ENCODE measurements at regions not wholly inside any gene's neighbourhood (a gene's known extent, or its start where the extent isn't known, plus 50 kb on each side); places are given as distances from the start of the nearest gene placed in this dataset.
A peak's percentile ranks its signal among the peaks of the same experiment; 100 is the strongest.

DNA sequence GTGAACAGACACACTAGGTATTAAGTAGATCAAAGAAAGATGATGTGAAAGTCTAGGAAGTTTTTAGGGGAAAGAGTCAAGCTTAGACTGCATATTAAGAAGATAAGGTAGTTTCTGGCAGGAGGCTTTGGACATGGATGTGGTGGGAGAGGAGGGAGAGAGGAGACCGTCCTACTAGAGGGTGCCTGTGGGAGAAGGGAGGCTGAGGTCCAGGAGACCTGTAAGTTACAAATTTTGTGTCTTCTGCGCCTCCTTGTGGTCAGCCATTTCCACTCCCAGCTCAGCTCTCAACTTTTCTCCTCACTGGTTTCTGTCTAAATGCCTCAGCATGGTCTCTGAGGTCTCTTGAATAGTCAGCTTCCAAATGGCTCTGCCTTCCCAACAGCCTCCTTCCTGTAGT is 193.5 kb downstream of the UNC5CL start:
- Histone ChIP-seq H3K4me1 (peaks cover 10% of the 10 kb centered on the region), H3K27me3 (ENCODE audit: low read depth) (peaks cover 54% of the 10 kb centered on the region), H3K9me3 (replicated peaks) (no peaks in the 10 kb centered on the region), H3K36me3 (no peaks in the 10 kb centered on the region), H3K4me3 (no peak overlapping the region), H3K27ac (replicated peaks) (no peak overlapping the region)
- intact Hi-C loops (cut with micrococcal nuclease): no loop called here
- DNase-seq: no peak
- TF ChIP-seq, protein P1, sequence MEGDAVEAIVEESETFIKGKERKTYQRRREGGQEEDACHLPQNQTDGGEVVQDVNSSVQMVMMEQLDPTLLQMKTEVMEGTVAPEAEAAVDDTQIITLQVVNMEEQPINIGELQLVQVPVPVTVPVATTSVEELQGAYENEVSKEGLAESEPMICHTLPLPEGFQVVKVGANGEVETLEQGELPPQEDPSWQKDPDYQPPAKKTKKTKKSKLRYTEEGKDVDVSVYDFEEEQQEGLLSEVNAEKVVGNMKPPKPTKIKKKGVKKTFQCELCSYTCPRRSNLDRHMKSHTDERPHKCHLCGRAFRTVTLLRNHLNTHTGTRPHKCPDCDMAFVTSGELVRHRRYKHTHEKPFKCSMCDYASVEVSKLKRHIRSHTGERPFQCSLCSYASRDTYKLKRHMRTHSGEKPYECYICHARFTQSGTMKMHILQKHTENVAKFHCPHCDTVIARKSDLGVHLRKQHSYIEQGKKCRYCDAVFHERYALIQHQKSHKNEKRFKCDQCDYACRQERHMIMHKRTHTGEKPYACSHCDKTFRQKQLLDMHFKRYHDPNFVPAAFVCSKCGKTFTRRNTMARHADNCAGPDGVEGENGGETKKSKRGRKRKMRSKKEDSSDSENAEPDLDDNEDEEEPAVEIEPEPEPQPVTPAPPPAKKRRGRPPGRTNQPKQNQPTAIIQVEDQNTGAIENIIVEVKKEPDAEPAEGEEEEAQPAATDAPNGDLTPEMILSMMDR (IDR thresholded peaks at IDR 0.05; ENCODE audit: borderline replicate concordance): peak; percentile 65

DNA sequence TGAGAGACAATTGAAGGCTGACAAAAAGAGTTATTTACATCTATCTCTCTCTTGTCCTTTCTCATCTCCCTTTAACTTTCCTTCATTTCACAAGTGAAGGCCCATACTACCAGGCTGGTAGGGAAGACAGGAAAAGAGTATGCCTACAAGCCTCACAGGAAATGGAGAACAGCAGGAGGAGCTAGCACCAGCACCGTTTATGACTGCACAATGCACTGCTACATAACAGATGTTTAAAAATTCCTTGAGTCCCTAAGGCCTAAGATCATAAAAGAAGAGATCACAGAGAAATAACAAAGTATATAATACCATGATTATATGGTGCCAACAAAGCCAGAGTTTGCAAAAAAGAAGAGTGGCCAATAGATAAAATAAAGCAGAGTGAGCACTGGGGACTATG is 194.8 kb downstream of the UNC5CL start:
- Histone ChIP-seq H3K4me3 (no peak overlapping the region), H3K4me1 (peaks cover 8% of the 10 kb centered on the region), H3K27ac (replicated peaks) (no peak overlapping the region), H3K9me3 (replicated peaks) (no peaks in the 10 kb centered on the region), H3K36me3 (no peaks in the 10 kb centered on the region), H3K27me3 (ENCODE audit: low read depth) (peaks cover 43% of the 10 kb centered on the region)
- DNase-seq: no peak
- intact Hi-C loops (cut with micrococcal nuclease): no loop called here
- TF ChIP-seq, protein P1 (IDR thresholded peaks at IDR 0.05; ENCODE audit: borderline replicate concordance): no peak

DNA sequence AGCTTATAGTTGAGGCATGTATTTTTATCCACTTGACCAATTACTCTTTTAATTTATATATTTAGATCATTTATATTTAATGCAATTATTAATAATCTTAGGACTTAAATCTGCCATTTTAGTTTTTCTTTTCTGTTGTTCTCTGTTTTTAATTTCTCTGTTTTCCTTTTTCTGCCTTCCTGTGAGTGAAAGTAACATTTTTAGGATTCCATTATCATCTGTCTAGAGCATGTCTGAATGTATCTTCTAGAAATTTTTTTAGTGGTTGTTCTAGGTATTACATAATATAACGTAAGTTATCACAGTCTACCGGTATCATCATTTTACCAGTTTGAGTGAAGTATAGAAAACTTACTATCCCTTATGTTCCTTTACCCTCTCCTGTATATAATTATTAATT is 197.3 kb downstream of the UNC5CL start:
- Histone ChIP-seq H3K27me3 (ENCODE audit: low read depth) (peaks cover 50% of the 10 kb centered on the region), H3K4me3 (no peak overlapping the region), H3K4me1 (no peaks in the 10 kb centered on the region), H3K9me3 (replicated peaks) (no peaks in the 10 kb centered on the region), H3K27ac (replicated peaks) (no peak overlapping the region), H3K36me3 (no peaks in the 10 kb centered on the region)
- intact Hi-C loops (cut with micrococcal nuclease): no loop called here
- no peak for DNase-seq
- TF ChIP-seq, protein P1 (IDR thresholded peaks at IDR 0.05; ENCODE audit: borderline replicate concordance): no peak

DNA sequence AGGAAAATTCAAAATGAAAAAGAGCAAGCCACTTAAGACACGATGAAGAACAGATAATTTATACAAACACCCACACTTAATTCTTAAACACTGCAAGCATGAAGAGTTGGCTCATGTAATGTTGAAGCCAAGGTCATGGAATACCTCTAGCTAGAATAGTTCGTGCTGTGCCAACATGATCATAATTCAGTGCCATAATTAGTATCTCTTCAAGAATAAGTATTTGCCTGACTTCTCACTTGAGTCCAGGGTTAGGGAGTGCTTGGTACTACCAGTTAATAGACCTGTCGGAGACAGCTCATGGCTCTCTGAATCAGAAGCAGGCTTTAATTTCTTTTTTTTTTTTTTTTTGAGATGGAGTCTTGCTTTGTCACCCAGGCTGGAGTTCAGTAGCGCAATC is 206.3 kb downstream of the UNC5CL start:
- Histone ChIP-seq H3K4me3 (no peak overlapping the region), H3K27me3 (ENCODE audit: low read depth) (peaks cover 42% of the 10 kb centered on the region), H3K27ac (replicated peaks) (no peak overlapping the region), H3K4me1 (no peaks in the 10 kb centered on the region), H3K9me3 (replicated peaks) (no peaks in the 10 kb centered on the region), H3K36me3 (no peaks in the 10 kb centered on the region)
- intact Hi-C loops (cut with micrococcal nuclease): no loop called here
- no peak for DNase-seq
- TF ChIP-seq, protein P1 (IDR thresholded peaks at IDR 0.05; ENCODE audit: borderline replicate concordance): no peak

DNA sequence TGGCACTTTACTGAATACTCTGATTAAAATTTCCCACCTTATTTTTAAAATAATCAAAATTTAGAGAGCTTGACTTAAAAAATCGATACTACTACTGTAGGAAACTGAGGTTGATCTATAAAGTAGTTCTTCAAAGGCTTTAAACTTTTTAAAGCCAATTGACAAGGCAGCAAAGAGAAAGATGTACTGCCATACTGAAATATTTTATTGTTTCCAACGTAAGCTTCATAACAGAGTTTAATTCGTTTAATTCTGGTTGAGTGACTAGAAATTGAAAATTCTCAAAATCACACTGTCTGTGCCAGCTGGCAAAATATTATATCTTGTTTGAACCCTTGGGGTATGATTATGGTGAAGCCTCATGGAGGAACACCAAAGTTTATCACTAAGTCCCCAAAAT is 207.6 kb downstream of the UNC5CL start:
- Histone ChIP-seq H3K4me3 (no peak overlapping the region), H3K4me1 (no peaks in the 10 kb centered on the region), H3K36me3 (no peaks in the 10 kb centered on the region), H3K9me3 (replicated peaks) (no peaks in the 10 kb centered on the region), H3K27me3 (ENCODE audit: low read depth) (peaks cover 35% of the 10 kb centered on the region), H3K27ac (replicated peaks) (no peak overlapping the region)
- DNase-seq: no peak
- intact Hi-C loops (cut with micrococcal nuclease): no loop called here
- TF ChIP-seq, protein P1 (IDR thresholded peaks at IDR 0.05; ENCODE audit: borderline replicate concordance): no peak

DNA sequence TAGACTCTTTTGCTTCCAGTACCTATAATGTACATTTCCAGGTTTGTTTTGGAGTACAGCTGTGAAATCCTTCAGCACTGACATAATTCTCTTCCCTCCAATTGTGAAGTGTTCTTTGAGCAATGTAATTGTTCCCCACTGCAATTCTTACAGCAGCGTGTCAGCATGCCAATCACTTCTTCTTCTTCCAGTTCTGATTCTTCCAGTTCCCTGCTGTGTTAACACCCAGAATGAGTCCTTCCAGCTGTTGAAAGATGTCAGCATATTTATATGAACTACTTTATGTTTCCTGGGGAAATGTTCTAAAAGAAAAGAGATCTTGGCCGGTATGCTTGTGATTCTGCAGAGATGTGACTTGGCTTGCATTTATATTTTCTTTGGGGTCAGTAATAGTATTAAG is 213.9 kb downstream of the UNC5CL start:
- no peaks in the 10 kb centered on the region for H3K9me3 ChIP-seq (replicated peaks)
- H3K27ac ChIP-seq (replicated peaks): no peak overlapping the region
- no peaks in the 10 kb centered on the region for H3K4me1 ChIP-seq
- intact Hi-C loops (cut with micrococcal nuclease): no loop called here
- no peaks in the 10 kb centered on the region for H3K36me3 ChIP-seq
- DNase-seq: no peak
- H3K4me3 ChIP-seq: no peak overlapping the region
- TF ChIP-seq, protein P1 (IDR thresholded peaks at IDR 0.05; ENCODE audit: borderline replicate concordance): no peak
- peaks cover 26% of the 10 kb centered on the region for H3K27me3 ChIP-seq (ENCODE audit: low read depth)

Measured in left ventricle myocardium inferior (tissue), 1 donor.